Limb (tissue), 2 donors: ENCODE measurements at regions not wholly inside any gene's neighbourhood (a gene's known extent, or its start where the extent isn't known, plus 50 kb on each side); places are given as distances from the start of the nearest gene placed in this dataset.

Experiments used
- DNase-seq, 2 donors: peaks; one replicate each; pipeline ENCODE4 v3.0.0-alpha.2; 2016; ENCODE audit errors: extremely low spot score in 2 of 2

GRCh38 chr9:108160706-108161355 is 671.3 kb upstream of the KLF4 start:
- no peak for DNase-seq

- DNase-seq: no peak
These were observed 670.5 kb upstream of the KLF4 start for GRCh38 chr9:108160039-108160438.

- no peak for DNase-seq
These were observed 668.8 kb upstream of the KLF4 start for GRCh38 chr9:108158236-108158995.

GRCh38 chr9:108156270-108156998 is 666.9 kb upstream of the KLF4 start:
- no peak for DNase-seq

- DNase-seq: no peak
These were observed 663.8 kb upstream of the KLF4 start for GRCh38 chr9:108153416-108153815.

GRCh38 chr9:108150736-108151586 is 661.4 kb upstream of the KLF4 start:
- peak in 1 of 2 donors; percentile 21 for DNase-seq

GRCh38 chr9:108149326-108149725 is 659.8 kb upstream of the KLF4 start:
- no peak for DNase-seq

GRCh38 chr9:108142504-108143201 is 653.1 kb upstream of the KLF4 start:
- DNase-seq: peak; percentile 76 to 89

GRCh38 chr9:108142142-108142503 is 652.6 kb upstream of the KLF4 start:
- DNase-seq: no peak

- DNase-seq: no peak
These were observed 650.3 kb upstream of the KLF4 start for GRCh38 chr9:108139900-108140299.

- no peak for DNase-seq
These were observed 648.9 kb upstream of the KLF4 start for GRCh38 chr9:108138516-108138915.

- no peak for DNase-seq
These were observed 647.1 kb upstream of the KLF4 start for GRCh38 chr9:108136656-108137055.

GRCh38 chr9:108134486-108135128 is 645.0 kb upstream of the KLF4 start:
- DNase-seq: no peak

- DNase-seq: no peak
These were observed 644.1 kb upstream of the KLF4 start for GRCh38 chr9:108133680-108134079.

GRCh38 chr9:108133101-108133500 is 643.5 kb upstream of the KLF4 start:
- DNase-seq: no peak

- DNase-seq: no peak
These were observed 641.3 kb upstream of the KLF4 start for GRCh38 chr9:108130905-108131304.

- DNase-seq: no peak
These were observed 636.1 kb upstream of the KLF4 start for GRCh38 chr9:108125625-108126024.

- no peak for DNase-seq
These were observed 630.1 kb upstream of the KLF4 start for GRCh38 chr9:108119530-108120113.

- peak; percentile 28 to 34 for DNase-seq
These were observed 628.2 kb upstream of the KLF4 start for GRCh38 chr9:108117795-108118194.

GRCh38 chr9:108117306-108117705 is 627.7 kb upstream of the KLF4 start:
- DNase-seq: no peak
